ENCODE measurements at regions not wholly inside any gene's neighbourhood (a gene's known extent, or its start where the extent isn't known, plus 50 kb on each side); places are given as distances from the start of the nearest gene placed in this dataset.

- Histone ChIP-seq H3K36me3 (no peaks in the 10 kb centered on the region), H3K27me3 (no peaks in the 10 kb centered on the region), H3K9me3 (no peaks in the 10 kb centered on the region), H3K4me1 (peaks cover 0 to 2% (median 0%) of the 10 kb centered on the region in 4 donors), H3K4me3 (no peak overlapping the region), H3K27ac (no peak overlapping the region)
- intact Hi-C loops (cut with DNase I), result no loop called here
- 19 to 65% methylated on average over 1 of the region's 1 CpG for WGBS, 2 donors
- TF ChIP-seq POLR2A (IDR thresholded peaks at IDR 0.05), result no peak
- TF ChIP-seq POLR2AphosphoS5 (IDR thresholded peaks at IDR 0.05), result no peak
- no peak for TF ChIP-seq EP300 (IDR thresholded peaks at IDR 0.05)
- no peak for TF ChIP-seq CTCF (IDR thresholded peaks at IDR 0.05)
- no peak for DNase-seq
These were observed 194.5 kb upstream of the CNOT2 start for GRCh38 chr12:70048521-70049250.

- no peaks in the 10 kb centered on the region for H3K4me1 ChIP-seq
- no peaks in the 10 kb centered on the region for H3K27me3 ChIP-seq
- intact Hi-C loops (cut with DNase I), result no loop called here
- no peak for DNase-seq
- WGBS, 2 donors, result 23 to 55% methylated on average over 5 of the region's 5 CpGs
- no peak overlapping the region for H3K27ac ChIP-seq
- TF ChIP-seq POLR2A (IDR thresholded peaks at IDR 0.05) (no peak), CTCF (IDR thresholded peaks at IDR 0.05) (no peak), EP300 (IDR thresholded peaks at IDR 0.05) (no peak), POLR2AphosphoS5 (IDR thresholded peaks at IDR 0.05) (no peak)
- no peaks in the 10 kb centered on the region for H3K36me3 ChIP-seq
- no peak overlapping the region for H3K4me3 ChIP-seq
- no peaks in the 10 kb centered on the region for H3K9me3 ChIP-seq
These were observed 193.5 kb upstream of the CNOT2 start for GRCh38 chr12:70049596-70050360.

GRCh38 chr12:70052476-70052875, 190.8 kb upstream of the CNOT2 start:
- Histone ChIP-seq H3K4me3 (no peak overlapping the region), H3K4me1 (no peaks in the 10 kb centered on the region), H3K36me3 (no peaks in the 10 kb centered on the region), H3K27me3 (no peaks in the 10 kb centered on the region), H3K27ac (no peak overlapping the region), H3K9me3 (no peaks in the 10 kb centered on the region)
- no peak for TF ChIP-seq POLR2AphosphoS5 (IDR thresholded peaks at IDR 0.05)
- TF ChIP-seq EP300 (IDR thresholded peaks at IDR 0.05), result no peak
- no peak for TF ChIP-seq CTCF (IDR thresholded peaks at IDR 0.05)
- TF ChIP-seq POLR2A (IDR thresholded peaks at IDR 0.05), result no peak
- intact Hi-C loops (cut with DNase I), result no loop called here
- no peak for DNase-seq
- 94 to 99% methylated on average over 1 of the region's 1 CpG for WGBS, 2 donors

- no peak overlapping the region for H3K27ac ChIP-seq
These were observed 190.2 kb upstream of the CNOT2 start for GRCh38 chr12:70052931-70053497.

More at GRCh38 chr12:70052931-70053497, 190.2 kb upstream of the CNOT2 start:
- 14 to 54% methylated on average over 4 of the region's 4 CpGs for WGBS, 2 donors
- H3K27me3 ChIP-seq, result no peaks in the 10 kb centered on the region
- intact Hi-C loops (cut with DNase I), result no loop called here
- no peaks in the 10 kb centered on the region for H3K4me1 ChIP-seq
- no peaks in the 10 kb centered on the region for H3K36me3 ChIP-seq
- peak; percentile 76 for DNase-seq
- H3K9me3 ChIP-seq, result no peaks in the 10 kb centered on the region
- no peak overlapping the region for H3K4me3 ChIP-seq
- TF ChIP-seq POLR2A (IDR thresholded peaks at IDR 0.05), result no peak
- TF ChIP-seq CTCF (IDR thresholded peaks at IDR 0.05), result no peak
- peak in 2 of 4 donors; percentile 20 to 35 for TF ChIP-seq POLR2AphosphoS5 (IDR thresholded peaks at IDR 0.05)
- TF ChIP-seq EP300 (IDR thresholded peaks at IDR 0.05), result no peak
